ELR (cell line): ENCODE measurements at regions not wholly inside any gene's neighbourhood (a gene's known extent, or its start where the extent isn't known, plus 50 kb on each side); places are given as distances from the start of the nearest gene placed in this dataset.

Experiments used
- DNase-seq: peaks from one replicate; pipeline ENCODE4 v3.0.0-alpha.2; 2015; ENCODE audit warnings: low read depth

- no peak for DNase-seq
Observed at GRCh38 chr5:125286271-125286670, 539.8 kb upstream of the ZNF608 start.

- DNase-seq = no peak
Observed at GRCh38 chr5:125289606-125290005, 543.2 kb upstream of the ZNF608 start.

- DNase-seq = no peak
Observed at GRCh38 chr5:125290935-125291334, 544.5 kb upstream of the ZNF608 start.

- no peak for DNase-seq
Observed at GRCh38 chr5:125291447-125291846, 545.0 kb upstream of the ZNF608 start.

GRCh38 chr5:125293223-125293622, 546.8 kb upstream of the ZNF608 start:
- DNase-seq = no peak

GRCh38 chr5:125293726-125294125, 547.3 kb upstream of the ZNF608 start:
- DNase-seq = no peak

GRCh38 chr5:125294844-125295243, 548.4 kb upstream of the ZNF608 start:
- DNase-seq = no peak

- peak; percentile 53 for DNase-seq
Observed at GRCh38 chr5:125295405-125295872, 549.0 kb upstream of the ZNF608 start.

- DNase-seq = peak; percentile 7
Observed at GRCh38 chr5:125298258-125298657, 551.8 kb upstream of the ZNF608 start.

- DNase-seq = no peak
Observed at GRCh38 chr5:125298746-125299379, 552.4 kb upstream of the ZNF608 start.

- no peak for DNase-seq
Observed at GRCh38 chr5:125301711-125302110, 555.3 kb upstream of the ZNF608 start.

- DNase-seq = no peak
Observed at GRCh38 chr5:125302577-125302976, 556.1 kb upstream of the ZNF608 start.

- no peak for DNase-seq
Observed at GRCh38 chr5:125306741-125307140, 560.3 kb upstream of the ZNF608 start.

- peak; percentile 12 for DNase-seq
Observed at GRCh38 chr5:125310749-125311148, 564.3 kb upstream of the ZNF608 start.

- peak; percentile 95 for DNase-seq
Observed at GRCh38 chr5:125311743-125312142, 565.3 kb upstream of the ZNF608 start.

GRCh38 chr5:125313555-125313954, 567.1 kb upstream of the ZNF608 start:
- DNase-seq = no peak

GRCh38 chr5:125315306-125315705, 568.9 kb upstream of the ZNF608 start:
- no peak for DNase-seq

GRCh38 chr5:125316391-125316790, 570.0 kb upstream of the ZNF608 start:
- no peak for DNase-seq

GRCh38 chr5:125316915-125317535, 570.6 kb upstream of the ZNF608 start:
- DNase-seq = no peak

GRCh38 chr5:125317536-125317995, 571.1 kb upstream of the ZNF608 start:
- no peak for DNase-seq

GRCh38 chr5:125321654-125322053, 575.2 kb upstream of the ZNF608 start:
- DNase-seq = no peak

- DNase-seq = no peak
Observed at GRCh38 chr5:125323613-125324012, 577.2 kb upstream of the ZNF608 start.

GRCh38 chr5:125325488-125326149, 579.2 kb upstream of the ZNF608 start:
- no peak for DNase-seq
